ENCODE measurements at regions not wholly inside any gene's neighbourhood (a gene's known extent, or its start where the extent isn't known, plus 50 kb on each side); places are given as distances from the start of the nearest gene placed in this dataset.

DNA sequence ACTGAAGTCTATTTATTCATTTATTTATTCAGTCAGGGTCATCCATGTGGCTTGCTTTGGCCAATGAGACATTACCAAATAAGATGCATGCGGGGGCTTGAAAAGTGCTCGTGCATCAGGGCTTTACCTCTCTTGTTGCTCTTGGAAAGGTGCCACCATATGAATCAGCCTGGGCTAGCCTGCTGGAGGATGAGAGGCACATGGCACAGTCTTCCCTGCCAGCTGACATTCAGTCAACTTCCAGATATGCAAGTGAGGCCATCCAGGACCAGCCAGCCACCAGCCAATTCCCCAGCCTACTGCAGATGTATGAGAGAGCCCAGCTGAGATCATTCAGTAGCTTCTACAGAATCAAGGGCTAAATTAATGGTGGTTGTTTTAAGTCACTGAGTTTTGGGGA, 105.2 kb upstream of the RPH3A start:
- TF ChIP-seq, protein P1, sequence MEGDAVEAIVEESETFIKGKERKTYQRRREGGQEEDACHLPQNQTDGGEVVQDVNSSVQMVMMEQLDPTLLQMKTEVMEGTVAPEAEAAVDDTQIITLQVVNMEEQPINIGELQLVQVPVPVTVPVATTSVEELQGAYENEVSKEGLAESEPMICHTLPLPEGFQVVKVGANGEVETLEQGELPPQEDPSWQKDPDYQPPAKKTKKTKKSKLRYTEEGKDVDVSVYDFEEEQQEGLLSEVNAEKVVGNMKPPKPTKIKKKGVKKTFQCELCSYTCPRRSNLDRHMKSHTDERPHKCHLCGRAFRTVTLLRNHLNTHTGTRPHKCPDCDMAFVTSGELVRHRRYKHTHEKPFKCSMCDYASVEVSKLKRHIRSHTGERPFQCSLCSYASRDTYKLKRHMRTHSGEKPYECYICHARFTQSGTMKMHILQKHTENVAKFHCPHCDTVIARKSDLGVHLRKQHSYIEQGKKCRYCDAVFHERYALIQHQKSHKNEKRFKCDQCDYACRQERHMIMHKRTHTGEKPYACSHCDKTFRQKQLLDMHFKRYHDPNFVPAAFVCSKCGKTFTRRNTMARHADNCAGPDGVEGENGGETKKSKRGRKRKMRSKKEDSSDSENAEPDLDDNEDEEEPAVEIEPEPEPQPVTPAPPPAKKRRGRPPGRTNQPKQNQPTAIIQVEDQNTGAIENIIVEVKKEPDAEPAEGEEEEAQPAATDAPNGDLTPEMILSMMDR (IDR thresholded peaks at IDR 0.05) = no peak
- TF ChIP-seq POLR2A (IDR thresholded peaks at IDR 0.05) = no peak

Measured in adrenal gland (tissue), 5 donors.